Adrenal gland (tissue), 9 donors: ENCODE measurements at regions not wholly inside any gene's neighbourhood (a gene's known extent, or its start where the extent isn't known, plus 50 kb on each side); places are given as distances from the start of the nearest gene placed in this dataset.

Source experiments
- DNase-seq, 7 donors: peaks; one replicate each; pipeline ENCODE4 v3.0.0-alpha.2; 2019 to 2020
- H3K27ac ChIP-seq, 5 donors: fragments of 200-600 bp; sonication (generic) in 4 of 5; 1 replicate in 3 of 5; 2 replicates in 2 of 5; pipeline versions ENCODE4 v1.5.1 to v1.8.0; 2016 to 2020; ENCODE audit warnings: mild to moderate bottlenecking in 1 of 5
- H3K27me3 ChIP-seq: fragments of 200-600 bp; 2 replicates; pipeline ENCODE4 v1.8.0; 2021
- H3K36me3 ChIP-seq, 2 donors: fragments of 200-600 bp; replicated peaks in 1 of 2; 1 replicate in 1 of 2; 2 replicates in 1 of 2; pipeline versions ENCODE4 v1.5.1 to v1.8.0; 2018 to 2022
- H3K4me1 ChIP-seq, 2 donors: fragments of 200-600 bp; replicated peaks in 1 of 2; 1 replicate in 1 of 2; 2 replicates in 1 of 2; pipeline versions ENCODE4 v1.5.1 to v1.8.0; 2018 to 2021
- H3K4me3 ChIP-seq, 4 donors: fragments of 200-600 bp; sonication (generic) in 3 of 4; one replicate each; pipeline ENCODE4 v1.5.1; 2016 to 2018
- H3K9me3 ChIP-seq, 3 donors: fragments of 200-600 bp; sonication (generic) in 1 of 3; replicated peaks in 1 of 3; 1 replicate in 2 of 3; 2 replicates in 1 of 3; pipeline versions ENCODE4 v1.5.1 to v1.8.0; 2016 to 2021
- CTCF ChIP-seq, 6 experiments: fragments of 450-650 bp in 4 of 6; fragments of 200-600 bp in 2 of 6; sonication (generic) in 1 of 6; IDR thresholded peaks; 1 replicate in 5 of 6; 2 replicates in 1 of 6; pipeline versions ENCODE4 v1.5.1 to v1.8.0; 2016 to 2021; ENCODE audit warnings: antibody characterized with exemption in 6 of 6, mild to moderate bottlenecking in 2 of 6, moderate library complexity in 1 of 6
- POLR2A ChIP-seq, 2 donors: fragments of 450-650 bp; IDR thresholded peaks; one replicate each; pipeline ENCODE4 v1.6.1; 2017; ENCODE audit warnings: antibody characterized with exemption in 2 of 2, mild to moderate bottlenecking in 2 of 2, moderate library complexity in 1 of 2
- WGBS, 4 donors: extraction: QIAGEN DNeasy Blood & Tissue Kit in 2 of 4; methylation state at CpG; one replicate each; pipeline versions ENCODE4 v1.1.5 to v1.1.7; 2013 to 2017; 5-methylcytosine and 5-hydroxymethylcytosine counted together
- intact Hi-C, 2 donors: fragments of 100-400 bp; cut with DNase I; formaldehyde crosslinking; loops; one replicate each; pipeline versions ENCODE4 v1.14.1 to v1.15.0; 2022 to 2023
- donor health status: healthy with polysubstance abuse.
- donor health status: Bipolar disorder and iron deficiency.
- donor health status: DM: yes; HTN: yes; CAD: no.
- donor health status: DM: no; HTN: no; CAD: no.
- donor health status: DM: no; HTN: no; CAD: no.

- DNase-seq: no peak
- Histone ChIP-seq H3K36me3 (no peaks in the 10 kb centered on the region), H3K27me3 (no peaks in the 10 kb centered on the region), H3K4me1 (no peaks in the 10 kb centered on the region), H3K4me3 (no peak overlapping the region), H3K27ac (no peak overlapping the region), H3K9me3 (no peaks in the 10 kb centered on the region)
- intact Hi-C loops: no loop called here
- WGBS, 4 donors: 53 to 62% (median 62%) methylated on average over 3 of the region's 3 CpGs
- TF ChIP-seq CTCF (IDR thresholded peaks at IDR 0.05) (no peak), POLR2A (IDR thresholded peaks at IDR 0.05) (no peak)
Measured at GRCh38 chr18:37958499-37958898, 392.9 kb upstream of the CELF4 start.

GRCh38 chr18:37956902-37957301 lies 391.3 kb upstream of the CELF4 start:
- Histone ChIP-seq H3K36me3 (no peaks in the 10 kb centered on the region), H3K4me1 (no peaks in the 10 kb centered on the region), H3K27ac (no peak overlapping the region), H3K27me3 (no peaks in the 10 kb centered on the region), H3K9me3 (no peaks in the 10 kb centered on the region), H3K4me3 (no peak overlapping the region)
- WGBS, 4 donors: 51 to 73% (median 63%) methylated on average over 4 of the region's 4 CpGs
- no peak for DNase-seq
- intact Hi-C loops: no loop called here
- no peak for TF ChIP-seq CTCF (IDR thresholded peaks at IDR 0.05)
- TF ChIP-seq POLR2A (IDR thresholded peaks at IDR 0.05): no peak

- H3K36me3 ChIP-seq: no peaks in the 10 kb centered on the region
- intact Hi-C loops: no loop called here
- WGBS, 4 donors: 27 to 64% (median 52%) methylated on average over 2 of the region's 2 CpGs
- no peaks in the 10 kb centered on the region for H3K9me3 ChIP-seq
- no peak overlapping the region for H3K27ac ChIP-seq
- H3K27me3 ChIP-seq: no peaks in the 10 kb centered on the region
- H3K4me1 ChIP-seq: no peaks in the 10 kb centered on the region
- no peak overlapping the region for H3K4me3 ChIP-seq
- DNase-seq: no peak
- TF ChIP-seq POLR2A (IDR thresholded peaks at IDR 0.05): no peak
- no peak for TF ChIP-seq CTCF (IDR thresholded peaks at IDR 0.05)
Measured at GRCh38 chr18:37956020-37956419, 390.4 kb upstream of the CELF4 start.

DNA sequence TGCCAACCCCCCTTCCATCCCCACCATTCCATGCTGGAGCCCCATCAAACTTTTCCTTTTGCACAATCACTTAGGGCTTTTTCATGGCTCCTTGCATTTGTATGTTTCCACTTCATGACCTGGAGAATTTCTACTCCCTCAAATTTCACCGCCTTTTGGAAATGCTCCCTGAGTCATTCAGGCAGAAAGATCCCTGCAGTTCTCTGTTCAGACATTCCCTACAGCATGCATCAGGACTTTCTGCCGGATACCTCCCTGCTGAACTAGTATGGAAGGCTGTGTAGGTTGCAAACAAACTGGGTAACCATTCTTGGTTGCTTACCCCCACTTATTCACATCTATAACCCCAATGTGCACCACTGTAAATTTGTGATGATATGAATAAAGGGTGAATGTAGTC lies 389.6 kb upstream of the CELF4 start:
- DNase-seq: no peak
- no peak overlapping the region for H3K27ac ChIP-seq
- intact Hi-C loops: no loop called here
- no peaks in the 10 kb centered on the region for H3K27me3 ChIP-seq
- 65 to 81% (median 67%) methylated on average over 1 to 2 of the region's 2 CpGs for WGBS, 4 donors
- TF ChIP-seq CTCF (IDR thresholded peaks at IDR 0.05): no peak
- H3K36me3 ChIP-seq: no peaks in the 10 kb centered on the region
- H3K4me1 ChIP-seq: no peaks in the 10 kb centered on the region
- no peaks in the 10 kb centered on the region for H3K9me3 ChIP-seq
- H3K4me3 ChIP-seq: no peak overlapping the region
